ENCODE measurements at regions not wholly inside any gene's neighbourhood (a gene's known extent, or its start where the extent isn't known, plus 50 kb on each side); places are given as distances from the start of the nearest gene placed in this dataset.

- TF ChIP-seq NFIC (IDR thresholded peaks at IDR 0.05) (no peak), EGR1 (IDR thresholded peaks at IDR 0.05) (no peak), CREB1 (IDR thresholded peaks at IDR 0.05; ENCODE audit: low read depth) (no peak), YY1 (IDR thresholded peaks at IDR 0.05; ENCODE audit: low read depth) (no peak), TEAD4 (IDR thresholded peaks at IDR 0.05) (no peak), EP300 (IDR thresholded peaks at IDR 0.05; ENCODE audit: borderline replicate concordance) (no peak), REST (IDR thresholded peaks at IDR 0.05; ENCODE audit: low read depth) (no peak)
Measured at GRCh38 chr12:58773986-58774385, 146.3 kb downstream of the LRIG3 start.

All from Ishikawa (cell line).